SKM-1 (cell line): ENCODE measurements at regions not wholly inside any gene's neighbourhood (a gene's known extent, or its start where the extent isn't known, plus 50 kb on each side); places are given as distances from the start of the nearest gene placed in this dataset.
"Not testable (repeated sequence)": the region's sequence is repeated elsewhere in the genome, so short reads cannot be mapped to it uniquely, and the experiment has no call there.

Experiments
- DNase-seq: peaks from one replicate; lab custom pipeline; 2025; ENCODE audit not compliant: unreplicated experiment; lab: John Stamatoyannopoulos, UW

- DNase-seq = no peak
These were observed 103.8 kb upstream of the UBE2E1 start for GRCh38 chr3:23701716-23702597.

- DNase-seq = no peak
These were observed 101.5 kb upstream of the UBE2E1 start for GRCh38 chr3:23704298-23704697.

GRCh38 chr3:23706111-23706510 is 99.6 kb upstream of the UBE2E1 start:
- no peak for DNase-seq

GRCh38 chr3:23709987-23710386 is 95.8 kb upstream of the UBE2E1 start:
- no peak for DNase-seq

DNA sequence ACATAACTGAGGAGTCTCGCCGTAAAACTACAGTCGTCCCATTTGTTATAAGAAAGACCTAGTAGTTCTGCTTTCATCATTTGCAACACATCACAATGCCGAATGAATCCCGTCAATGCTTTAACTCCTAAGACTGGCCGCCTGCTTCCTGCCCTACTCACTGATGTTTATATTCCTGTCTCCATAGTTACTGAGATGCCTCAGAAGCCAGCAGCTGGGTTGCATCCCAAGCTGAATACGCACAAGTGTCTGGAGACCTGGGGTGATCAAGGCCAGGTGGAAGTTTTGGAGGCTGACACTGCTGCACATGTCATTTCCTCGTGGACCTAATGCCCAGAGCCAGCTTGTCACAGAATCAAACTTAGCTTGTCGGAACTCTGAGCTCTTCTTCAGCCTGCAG is 95.2 kb upstream of the UBE2E1 start:
- DNase-seq = no peak

DNA sequence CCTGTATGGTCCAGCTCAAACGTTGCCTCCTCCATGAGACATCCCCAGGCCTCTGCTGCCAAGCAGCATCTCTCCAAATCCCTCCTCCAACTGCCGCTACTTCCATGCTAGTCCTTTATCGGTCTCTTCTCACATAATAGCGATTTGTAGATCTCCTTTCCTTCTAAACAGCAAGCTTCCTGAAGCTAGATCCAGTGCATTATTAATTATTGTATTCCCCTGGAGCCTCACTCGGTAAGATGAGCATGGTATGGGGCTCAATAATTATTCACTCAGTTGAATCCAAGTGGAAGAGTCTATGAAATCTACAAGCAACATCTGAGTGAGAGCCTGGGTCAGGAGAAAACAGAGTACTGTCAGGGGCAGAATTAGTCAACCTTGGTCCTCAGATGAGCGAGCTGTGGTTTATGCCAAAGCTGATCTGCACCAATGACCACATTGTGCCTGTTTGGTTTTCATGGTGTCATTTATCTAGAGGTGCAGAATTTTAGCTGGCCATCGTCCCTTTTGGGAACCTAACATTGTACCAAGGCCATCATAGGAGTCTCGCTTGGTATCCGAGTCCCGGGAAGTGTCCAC is 93.8 kb upstream of the UBE2E1 start:
- no peak for DNase-seq

GRCh38 chr3:23712656-23713559 is 92.8 kb upstream of the UBE2E1 start:
- DNase-seq = no peak

DNA sequence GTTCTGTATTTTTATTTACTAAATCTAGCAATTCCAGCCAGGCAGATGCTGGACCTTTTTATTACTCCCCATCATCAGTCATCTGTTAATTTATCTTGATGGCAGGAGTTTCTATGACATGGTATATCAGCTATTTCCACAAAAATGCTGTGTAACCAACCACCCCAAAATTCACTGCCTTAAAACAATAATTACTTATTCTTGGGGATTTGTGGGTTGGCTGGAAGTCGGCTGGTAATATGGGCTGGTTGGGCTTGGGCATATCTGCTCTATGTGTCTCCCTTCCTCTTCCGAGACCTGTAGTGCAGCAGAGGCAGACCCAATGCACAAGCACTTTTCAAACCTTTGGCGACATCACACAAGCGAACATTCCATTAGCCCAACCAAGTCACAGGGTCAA is 92.1 kb upstream of the UBE2E1 start:
- DNase-seq = no peak

DNA sequence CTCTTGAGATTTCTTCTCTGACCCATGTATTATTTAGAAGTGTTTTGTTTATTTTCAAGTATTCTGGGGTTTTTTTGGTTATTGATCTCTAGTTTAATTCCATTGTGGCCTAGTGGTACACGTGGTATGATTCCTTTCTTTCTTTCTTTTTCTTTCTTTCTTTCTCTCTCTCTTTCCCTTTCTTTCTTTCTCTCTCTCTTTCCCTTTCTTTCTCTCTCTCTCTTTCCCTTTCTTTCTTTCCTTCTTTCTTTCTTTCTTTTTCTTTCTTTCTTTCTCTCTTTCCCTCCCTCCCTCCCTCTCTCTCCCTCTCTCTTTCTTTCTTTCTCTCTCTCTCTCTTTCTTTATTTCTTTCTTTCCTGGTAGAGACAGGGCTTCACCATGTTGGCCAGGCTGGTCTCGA is 85.7 kb upstream of the UBE2E1 start:
- no peak for DNase-seq

DNA sequence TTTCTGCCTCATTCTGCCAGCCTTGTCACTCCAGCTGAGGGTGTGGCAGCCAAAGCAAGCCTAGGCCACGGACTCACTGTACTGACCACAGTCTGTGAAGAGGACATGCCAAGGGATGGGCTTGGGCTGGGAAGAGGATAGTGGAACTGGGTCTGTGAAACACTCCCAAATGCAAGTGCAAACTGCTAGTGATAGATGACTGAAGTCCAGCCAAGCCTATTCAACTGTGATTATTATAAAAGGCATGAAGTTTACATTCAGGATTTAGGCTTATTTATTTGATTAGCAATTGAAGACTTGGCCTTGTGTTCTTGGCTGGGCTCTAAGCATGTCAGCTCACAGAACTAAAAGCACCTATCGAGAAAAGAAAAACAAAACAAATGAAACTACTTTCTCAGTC is 84.9 kb upstream of the UBE2E1 start:
- no peak for DNase-seq

DNA sequence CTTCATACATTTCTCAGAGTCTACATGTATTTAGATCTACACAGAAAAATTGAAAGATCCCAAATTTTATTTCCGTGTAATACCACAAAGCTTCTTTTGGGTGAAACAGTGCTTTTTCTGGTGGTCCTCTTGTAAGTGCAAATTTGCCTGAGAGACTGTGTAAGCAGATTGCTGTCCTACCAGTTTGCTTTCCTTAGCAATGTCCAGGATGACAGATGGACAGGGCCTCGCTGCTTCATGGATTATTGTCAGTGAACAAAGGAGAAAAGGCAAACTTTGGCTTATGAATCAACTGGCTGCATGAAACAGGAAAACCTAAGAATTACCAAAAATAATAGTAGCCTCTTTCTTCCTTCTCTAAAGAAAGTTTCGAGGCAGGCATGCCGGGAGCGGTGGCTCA is 82.6 kb upstream of the UBE2E1 start:
- DNase-seq = no peak

DNA sequence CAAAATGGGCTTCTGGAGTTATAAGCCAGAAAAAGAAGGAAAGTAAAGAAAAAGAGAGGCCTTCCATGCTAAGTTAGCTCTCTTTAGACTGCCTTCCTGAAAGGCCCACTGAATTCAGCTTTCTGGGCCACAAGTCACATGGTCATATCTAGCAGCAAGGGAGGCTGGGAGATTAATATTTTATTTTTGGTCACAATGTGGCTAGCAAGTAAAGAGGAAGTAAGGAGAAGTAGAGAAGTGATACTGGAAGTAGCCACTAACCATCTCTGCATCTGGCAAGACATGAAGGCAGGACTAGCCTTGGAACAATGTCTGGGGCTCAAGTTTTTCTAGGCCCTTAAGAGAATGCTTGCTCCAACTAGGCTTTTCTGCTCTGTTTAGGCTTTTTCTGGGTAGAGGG is 81.8 kb upstream of the UBE2E1 start:
- peak; percentile 24 for DNase-seq

GRCh38 chr3:23726811-23727548 is 78.8 kb upstream of the UBE2E1 start:
- peak; percentile 13 for DNase-seq

DNA sequence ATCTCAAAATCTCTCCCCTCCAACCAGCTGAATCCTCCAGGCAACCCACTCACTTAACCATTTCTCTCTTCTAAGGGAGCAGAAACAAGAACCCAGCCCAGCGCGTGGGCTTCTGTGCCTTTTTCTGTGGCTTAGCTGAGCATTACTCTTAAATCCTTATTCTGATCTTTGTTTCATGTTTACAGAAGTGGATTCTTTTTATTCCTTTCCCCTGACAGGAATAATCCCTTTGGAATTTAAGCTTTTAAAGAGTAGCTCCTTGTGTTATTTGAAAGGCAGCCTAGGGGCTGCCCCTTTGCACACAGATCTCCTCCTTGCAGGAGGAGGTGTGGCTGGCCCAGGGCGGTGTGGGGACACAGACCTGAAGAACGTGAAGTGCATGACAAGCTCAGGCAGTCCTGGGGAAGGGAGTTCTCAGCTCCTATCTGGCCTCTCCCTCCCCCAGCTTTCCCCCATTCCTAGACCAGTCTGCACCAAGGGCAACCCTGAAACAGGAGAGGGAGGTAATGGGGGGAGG is 77.1 kb upstream of the UBE2E1 start:
- DNase-seq = no peak

DNA sequence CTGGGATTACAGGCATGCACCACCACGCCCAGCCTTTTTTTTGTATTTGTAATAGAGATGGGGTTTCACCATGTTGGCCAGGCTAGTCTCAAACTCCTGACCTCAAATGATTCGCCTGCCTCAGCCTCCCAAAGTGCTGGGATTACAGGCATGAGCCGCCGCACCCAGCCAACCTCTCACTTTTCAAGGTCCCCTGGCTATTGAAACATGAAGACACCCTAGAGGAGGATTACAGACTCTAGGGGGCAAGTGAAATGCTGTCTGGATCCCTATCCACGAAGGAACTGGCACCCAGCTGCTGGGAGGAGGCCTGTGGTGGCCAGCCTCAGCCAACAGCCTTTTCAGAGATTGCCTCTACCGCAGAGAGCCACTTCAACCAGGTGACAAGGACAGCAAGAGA is 76.4 kb upstream of the UBE2E1 start:
- DNase-seq = not testable (repeated sequence)

DNA sequence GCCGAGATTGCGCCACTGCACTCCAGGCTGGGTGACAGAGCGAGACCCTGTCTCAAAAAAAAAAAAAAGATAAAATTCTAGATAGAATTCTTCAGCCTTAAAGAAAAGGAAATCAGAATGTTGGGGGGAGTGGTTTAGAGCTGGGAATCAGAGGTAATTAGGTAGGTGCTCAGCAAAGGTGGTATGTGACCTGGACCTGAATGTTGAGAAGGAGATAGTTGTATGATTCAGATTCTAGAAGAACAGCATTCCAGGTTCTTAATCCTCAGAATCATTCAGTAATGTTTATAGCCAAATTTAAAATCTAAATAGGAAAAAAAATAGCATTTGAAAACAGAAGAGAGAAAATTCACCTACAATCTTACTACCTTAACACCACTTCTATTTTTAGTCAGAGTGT is 71.3 kb upstream of the UBE2E1 start:
- DNase-seq = no peak

- DNase-seq = no peak
These were observed 70.7 kb upstream of the UBE2E1 start for GRCh38 chr3:23735062-23735461.

DNA sequence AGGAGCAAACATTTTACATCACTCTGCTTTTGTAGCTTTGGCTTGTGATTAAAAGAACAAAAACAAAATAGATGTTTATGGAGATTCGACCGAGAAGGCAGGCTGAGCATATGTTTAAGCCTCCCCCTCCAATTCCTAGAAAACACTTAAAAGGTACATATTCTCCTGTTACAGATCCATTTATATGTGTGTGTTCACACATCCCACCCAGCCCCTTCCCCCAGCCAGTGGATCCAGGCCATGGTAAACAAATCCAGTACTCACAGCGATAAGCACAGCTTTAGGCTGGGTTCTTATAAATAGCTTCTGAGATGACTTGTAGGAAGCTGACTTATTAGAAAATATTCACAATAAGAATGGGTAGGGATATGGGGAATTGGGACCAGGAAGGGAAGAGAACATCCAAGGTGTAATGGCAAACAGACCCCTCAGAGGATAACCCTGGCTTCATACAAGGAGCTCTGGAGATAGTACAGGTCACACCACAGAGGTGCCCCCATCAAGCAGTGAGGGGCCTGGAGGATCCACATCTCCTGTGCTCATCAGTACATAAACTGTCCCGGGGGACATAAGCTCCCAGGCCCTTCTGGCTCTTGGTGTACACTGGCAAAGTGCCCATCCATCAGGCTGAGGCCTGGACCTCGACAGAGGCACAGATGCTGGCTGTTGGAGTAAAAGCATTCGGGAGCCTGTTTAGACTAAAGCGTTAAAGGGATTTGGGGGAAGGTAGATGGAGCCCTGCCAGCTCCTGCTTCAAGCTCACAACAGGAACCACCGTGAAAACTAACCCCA is 70.0 kb upstream of the UBE2E1 start:
- no peak for DNase-seq

DNA sequence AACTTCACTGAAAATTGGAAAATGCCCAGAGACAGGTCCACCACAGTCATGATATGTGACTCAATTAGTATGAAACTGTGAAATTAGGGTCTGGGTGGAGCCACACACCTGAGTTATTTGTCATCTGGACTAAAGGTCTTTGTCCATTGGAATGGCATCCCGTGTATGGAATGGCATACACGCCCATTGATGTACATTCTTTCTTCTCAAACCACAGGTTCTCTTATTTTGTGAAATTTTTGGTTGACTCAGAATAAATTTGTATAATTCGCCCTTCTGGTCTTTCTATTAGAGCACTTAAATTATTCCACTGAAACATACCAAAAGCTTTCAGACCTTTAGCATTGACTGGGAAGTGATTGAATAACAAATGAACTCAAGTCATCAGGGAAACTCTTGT is 66.8 kb upstream of the UBE2E1 start:
- DNase-seq = no peak

DNA sequence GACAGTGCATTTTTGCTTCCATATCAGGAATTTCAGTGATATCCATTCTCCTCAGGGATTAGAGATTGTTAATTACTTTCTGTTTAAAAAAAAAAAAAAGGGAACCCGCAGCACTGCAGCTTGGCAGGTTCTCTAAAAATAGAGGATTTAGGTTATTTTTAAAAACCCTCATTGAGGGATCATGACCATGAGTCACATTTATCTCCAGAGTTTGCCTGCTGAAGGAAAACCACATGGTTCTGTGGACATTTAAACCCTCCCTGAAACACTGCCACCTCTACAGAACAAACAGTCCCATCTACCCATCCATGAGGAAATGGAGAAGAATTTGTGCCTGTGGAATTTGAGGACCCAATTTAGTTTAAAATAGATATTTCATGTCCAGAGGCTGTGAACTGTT is 66.2 kb upstream of the UBE2E1 start:
- DNase-seq = peak; percentile 45
